ENCODE measurements at regions not wholly inside any gene's neighbourhood (a gene's known extent, or its start where the extent isn't known, plus 50 kb on each side); places are given as distances from the start of the nearest gene placed in this dataset.

GRCh38 chr2:220422676-220423075 is 795.2 kb downstream of the SLC4A3 start:
- no peak for DNase-seq
- H3K4ac ChIP-seq (ENCODE audit: low read depth in 1 of 2, low read length in 2 of 2): no peak overlapping the region
- H3K14ac ChIP-seq (ENCODE audit: low read length in 2 of 2): no peak overlapping the region
- H2BK15ac ChIP-seq (ENCODE audit: low read depth, poor library complexity, severe bottlenecking): no peak overlapping the region
- H4K91ac ChIP-seq (ENCODE audit: low read length): no peak overlapping the region
- no peaks in the 10 kb centered on the region for H3K4me1 ChIP-seq (ENCODE audit: control insufficient read depth, insufficient read depth, low read depth, low read length)
- no peak overlapping the region for H2AFZ ChIP-seq (ENCODE audit: low read depth, low read length)
- no peak overlapping the region for H3K23ac ChIP-seq (ENCODE audit: low read length in 2 of 2)
- no peak overlapping the region for H4K8ac ChIP-seq (ENCODE audit: low read length)
- no peaks in the 10 kb centered on the region for H3K36me3 ChIP-seq (ENCODE audit: control insufficient read depth in 1 of 2, insufficient read depth in 2 of 2, low read depth in 1 of 2, low read length in 2 of 2)
- no peaks in the 10 kb centered on the region for H3K27me3 ChIP-seq (ENCODE audit: control insufficient read depth in 1 of 2, insufficient read depth in 1 of 2, low read length in 2 of 2)
- no peak overlapping the region for H2BK120ac ChIP-seq (ENCODE audit: low read depth, low read length)
- H3K9ac ChIP-seq (ENCODE audit: low read length): no peak overlapping the region
- H3K27ac ChIP-seq (ENCODE audit: low read length, poor library complexity, severe bottlenecking): no peak overlapping the region
- no CpG with 5 or more reads among the region's 1 CpG for WGBS
- H2BK12ac ChIP-seq (ENCODE audit: low read length in 2 of 2): no peak overlapping the region
- H3K79me1 ChIP-seq (replicated peaks; ENCODE audit: low read length, poor library complexity, severe bottlenecking): no peaks in the 10 kb centered on the region
- H2AK5ac ChIP-seq (ENCODE audit: low read length, severe bottlenecking): no peak overlapping the region
- no peaks in the 10 kb centered on the region for H3K9me3 ChIP-seq (ENCODE audit: control insufficient read depth, low read length)
- H3K4me3 ChIP-seq (ENCODE audit: insufficient read depth in 1 of 2, low read depth in 1 of 2, low read length in 2 of 2): no peak overlapping the region
- H3K18ac ChIP-seq (ENCODE audit: low read depth in 1 of 2, low read length in 2 of 2): no peak overlapping the region
- H3K4me2 ChIP-seq (ENCODE audit: low read length, poor library complexity, severe bottlenecking): no peak overlapping the region
- H2BK5ac ChIP-seq (ENCODE audit: low read depth, low read length, poor library complexity, severe bottlenecking): no peak overlapping the region

- Histone ChIP-seq H2AFZ (ENCODE audit: low read depth, low read length) (no peak overlapping the region), H3K14ac (ENCODE audit: low read length in 2 of 2) (no peak overlapping the region), H3K4me1 (ENCODE audit: control insufficient read depth, insufficient read depth, low read depth, low read length) (no peaks in the 10 kb centered on the region), H4K91ac (ENCODE audit: low read length) (no peak overlapping the region), H2BK5ac (ENCODE audit: low read depth, low read length, poor library complexity, severe bottlenecking) (no peak overlapping the region), H2BK12ac (ENCODE audit: low read length in 2 of 2) (no peak overlapping the region), H3K9me3 (ENCODE audit: control insufficient read depth, low read length) (no peaks in the 10 kb centered on the region), H3K36me3 (ENCODE audit: control insufficient read depth in 1 of 2, insufficient read depth in 2 of 2, low read depth in 1 of 2, low read length in 2 of 2) (no peaks in the 10 kb centered on the region), H2BK15ac (ENCODE audit: low read depth, poor library complexity, severe bottlenecking) (no peak overlapping the region), H3K18ac (ENCODE audit: low read depth in 1 of 2, low read length in 2 of 2) (no peak overlapping the region), H3K79me1 (replicated peaks; ENCODE audit: low read length, poor library complexity, severe bottlenecking) (no peaks in the 10 kb centered on the region), H3K4ac (ENCODE audit: low read depth in 1 of 2, low read length in 2 of 2) (no peak overlapping the region), H2BK120ac (ENCODE audit: low read depth, low read length) (no peak overlapping the region), H3K27me3 (ENCODE audit: control insufficient read depth in 1 of 2, insufficient read depth in 1 of 2, low read length in 2 of 2) (no peaks in the 10 kb centered on the region), H2AK5ac (ENCODE audit: low read length, severe bottlenecking) (no peak overlapping the region), H3K4me2 (ENCODE audit: low read length, poor library complexity, severe bottlenecking) (no peak overlapping the region), H3K23ac (ENCODE audit: low read length in 2 of 2) (no peak overlapping the region), H3K27ac (ENCODE audit: low read length, poor library complexity, severe bottlenecking) (no peak overlapping the region), H3K4me3 (ENCODE audit: insufficient read depth in 1 of 2, low read depth in 1 of 2, low read length in 2 of 2) (no peak overlapping the region), H4K8ac (ENCODE audit: low read length) (no peak overlapping the region), H3K9ac (ENCODE audit: low read length) (no peak overlapping the region)
- no peak for DNase-seq
- 71% methylated on average over 2 of the region's 2 CpGs for WGBS
Measured at GRCh38 chr2:220424561-220424960, 797.1 kb downstream of the SLC4A3 start.

GRCh38 chr2:220432645-220433044 is 805.2 kb downstream of the SLC4A3 start:
- no peak overlapping the region for H3K27ac ChIP-seq (ENCODE audit: low read length, poor library complexity, severe bottlenecking)
- no peaks in the 10 kb centered on the region for H3K79me1 ChIP-seq (replicated peaks; ENCODE audit: low read length, poor library complexity, severe bottlenecking)
- no peak overlapping the region for H3K23ac ChIP-seq (ENCODE audit: low read length in 2 of 2)
- H3K4ac ChIP-seq (ENCODE audit: low read depth in 1 of 2, low read length in 2 of 2): no peak overlapping the region
- H2BK120ac ChIP-seq (ENCODE audit: low read depth, low read length): no peak overlapping the region
- H3K4me2 ChIP-seq (ENCODE audit: low read length, poor library complexity, severe bottlenecking): no peak overlapping the region
- WGBS: 100% methylated on average over 1 of the region's 2 CpGs
- H2BK5ac ChIP-seq (ENCODE audit: low read depth, low read length, poor library complexity, severe bottlenecking): no peak overlapping the region
- no peaks in the 10 kb centered on the region for H3K27me3 ChIP-seq (ENCODE audit: control insufficient read depth in 1 of 2, insufficient read depth in 1 of 2, low read length in 2 of 2)
- no peak overlapping the region for H3K14ac ChIP-seq (ENCODE audit: low read length in 2 of 2)
- H3K4me1 ChIP-seq (ENCODE audit: control insufficient read depth, insufficient read depth, low read depth, low read length): no peaks in the 10 kb centered on the region
- no peak overlapping the region for H2BK12ac ChIP-seq (ENCODE audit: low read length in 2 of 2)
- no peak overlapping the region for H3K4me3 ChIP-seq (ENCODE audit: insufficient read depth in 1 of 2, low read depth in 1 of 2, low read length in 2 of 2)
- H3K36me3 ChIP-seq (ENCODE audit: control insufficient read depth in 1 of 2, insufficient read depth in 2 of 2, low read depth in 1 of 2, low read length in 2 of 2): no peaks in the 10 kb centered on the region
- H2AFZ ChIP-seq (ENCODE audit: low read depth, low read length): no peak overlapping the region
- H4K91ac ChIP-seq (ENCODE audit: low read length): no peak overlapping the region
- no peak overlapping the region for H3K9ac ChIP-seq (ENCODE audit: low read length)
- no peaks in the 10 kb centered on the region for H3K9me3 ChIP-seq (ENCODE audit: control insufficient read depth, low read length)
- H4K8ac ChIP-seq (ENCODE audit: low read length): no peak overlapping the region
- no peak overlapping the region for H3K18ac ChIP-seq (ENCODE audit: low read depth in 1 of 2, low read length in 2 of 2)
- no peak overlapping the region for H2BK15ac ChIP-seq (ENCODE audit: low read depth, poor library complexity, severe bottlenecking)
- no peak overlapping the region for H2AK5ac ChIP-seq (ENCODE audit: low read length, severe bottlenecking)
- no peak for DNase-seq

GRCh38 chr2:220433131-220433530 is 805.7 kb downstream of the SLC4A3 start:
- Histone ChIP-seq H2BK15ac (ENCODE audit: low read depth, poor library complexity, severe bottlenecking) (no peak overlapping the region), H3K4me2 (ENCODE audit: low read length, poor library complexity, severe bottlenecking) (no peak overlapping the region), H2BK12ac (ENCODE audit: low read length in 2 of 2) (no peak overlapping the region), H3K9ac (ENCODE audit: low read length) (no peak overlapping the region), H4K91ac (ENCODE audit: low read length) (no peak overlapping the region), H3K36me3 (ENCODE audit: control insufficient read depth in 1 of 2, insufficient read depth in 2 of 2, low read depth in 1 of 2, low read length in 2 of 2) (no peaks in the 10 kb centered on the region), H4K8ac (ENCODE audit: low read length) (no peak overlapping the region), H3K4ac (ENCODE audit: low read depth in 1 of 2, low read length in 2 of 2) (no peak overlapping the region), H3K9me3 (ENCODE audit: control insufficient read depth, low read length) (no peaks in the 10 kb centered on the region), H2BK120ac (ENCODE audit: low read depth, low read length) (no peak overlapping the region), H3K18ac (ENCODE audit: low read depth in 1 of 2, low read length in 2 of 2) (no peak overlapping the region), H2AFZ (ENCODE audit: low read depth, low read length) (no peak overlapping the region), H3K23ac (ENCODE audit: low read length in 2 of 2) (no peak overlapping the region), H3K4me1 (ENCODE audit: control insufficient read depth, insufficient read depth, low read depth, low read length) (no peaks in the 10 kb centered on the region), H3K27me3 (ENCODE audit: control insufficient read depth in 1 of 2, insufficient read depth in 1 of 2, low read length in 2 of 2) (no peaks in the 10 kb centered on the region), H3K4me3 (ENCODE audit: insufficient read depth in 1 of 2, low read depth in 1 of 2, low read length in 2 of 2) (no peak overlapping the region), H3K79me1 (replicated peaks; ENCODE audit: low read length, poor library complexity, severe bottlenecking) (no peaks in the 10 kb centered on the region), H3K27ac (ENCODE audit: low read length, poor library complexity, severe bottlenecking) (no peak overlapping the region), H3K14ac (ENCODE audit: low read length in 2 of 2) (no peak overlapping the region), H2AK5ac (ENCODE audit: low read length, severe bottlenecking) (no peak overlapping the region), H2BK5ac (ENCODE audit: low read depth, low read length, poor library complexity, severe bottlenecking) (no peak overlapping the region)
- 100% methylated on average over 3 of the region's 3 CpGs for WGBS
- no peak for DNase-seq

Measured in mesenchymal stem cell (in vitro differentiated cells and primary cell).